HepG2 (cell line): ENCODE measurements at regions not wholly inside any gene's neighbourhood (a gene's known extent, or its start where the extent isn't known, plus 50 kb on each side); places are given as distances from the start of the nearest gene placed in this dataset.

Source experiments
- AKAP8 ChIP-seq: sonication (generic); formaldehyde crosslinking; IDR thresholded peaks from 2 replicates; pipeline ENCODE4 v1.5.1; 2020; ENCODE audit warnings: mild to moderate bottlenecking, missing genetic modification reagents
- EZH2 ChIP-seq: conservative IDR thresholded peaks from 2 replicates; pipeline ENCODE4 v1.6.1; 2012; ENCODE audit warnings: mild to moderate bottlenecking, low read depth, low read length, moderate library complexity
- GTF2F1 ChIP-seq: fragments of 150-350 bp; IDR thresholded peaks from 2 replicates; pipeline ENCODE4 v1.6.1; 2014; ENCODE audit warnings: low read length
- HOXA3 ChIP-seq: sonication (generic); formaldehyde crosslinking; IDR thresholded peaks from 2 replicates; pipeline ENCODE4 v1.5.0; 2020; ENCODE audit warnings: missing genetic modification reagents
- IRF2 ChIP-seq: IDR thresholded peaks from 2 replicates; pipeline ENCODE4 v1.6.1; 2018; ENCODE audit warnings: missing genetic modification reagents, missing compliant biosample characterization
- RELA ChIP-seq: sonication (generic); formaldehyde crosslinking; IDR thresholded peaks from 2 replicates; pipeline ENCODE4 v1.4.0; 2020; ENCODE audit warnings: missing genetic modification reagents
- RNF2 ChIP-seq: fragments of 450-650 bp; conservative IDR thresholded peaks from 2 replicates; pipeline ENCODE4 v1.6.1; 2016; ENCODE audit warnings: low read depth
- SIX1 ChIP-seq: sonication (generic); formaldehyde crosslinking; IDR thresholded peaks from 2 replicates; pipeline ENCODE4 v1.4.0; 2020; ENCODE audit warnings: missing genetic modification reagents, borderline replicate concordance
- SIX4 ChIP-seq: sonication (generic); formaldehyde crosslinking; IDR thresholded peaks from 2 replicates; pipeline ENCODE4 v1.4.0; 2020; ENCODE audit warnings: missing genetic modification reagents
- SP4 ChIP-seq: sonication (generic); formaldehyde crosslinking; IDR thresholded peaks from 2 replicates; pipeline ENCODE4 v1.8.1; 2023; ENCODE audit warnings: mild to moderate bottlenecking, missing genetic modification reagents
- SYNCRIP ChIP-seq: fragments of 200-400 bp; formaldehyde crosslinking; IDR thresholded peaks from 2 replicates; pipeline ENCODE4 v1.6.1; 2018; ENCODE audit warnings: mild to moderate bottlenecking, low read depth, low read length; ENCODE audit not compliant: insufficient read depth
- TIGD3 ChIP-seq: sonication (generic); formaldehyde crosslinking; IDR thresholded peaks from 2 replicates; pipeline ENCODE4 v1.5.1; 2020; ENCODE audit warnings: mild to moderate bottlenecking, missing genetic modification reagents, borderline replicate concordance
- TOPORS ChIP-seq: sonication (generic); formaldehyde crosslinking; IDR thresholded peaks from 2 replicates; pipeline ENCODE4 v1.8.0; 2023; ENCODE audit warnings: mild to moderate bottlenecking, missing genetic modification reagents
- XBP1 ChIP-seq: sonication (generic); formaldehyde crosslinking; IDR thresholded peaks from 2 replicates; pipeline ENCODE4 v1.5.0; 2020; ENCODE audit warnings: missing genetic modification reagents
- ZBTB14 ChIP-seq: sonication (generic); formaldehyde crosslinking; IDR thresholded peaks from 2 replicates; pipeline ENCODE4 v1.4.0; 2020; ENCODE audit warnings: missing genetic modification reagents
- ZFP41 ChIP-seq: sonication (generic); formaldehyde crosslinking; IDR thresholded peaks from 2 replicates; pipeline ENCODE4 v1.4.0; 2020; ENCODE audit warnings: mild to moderate bottlenecking, missing genetic modification reagents, borderline replicate concordance
- ZNF335 ChIP-seq: sonication (generic); formaldehyde crosslinking; IDR thresholded peaks from 2 replicates; pipeline ENCODE4 v1.4.0; 2020; ENCODE audit warnings: missing genetic modification reagents
- ZNF484 ChIP-seq: sonication (generic); formaldehyde crosslinking; IDR thresholded peaks from 2 replicates; pipeline ENCODE4 v1.5.1; 2020; ENCODE audit warnings: mild to moderate bottlenecking, low read depth, missing genetic modification reagents, borderline replicate concordance
- ZNF558 ChIP-seq: sonication (generic); formaldehyde crosslinking; IDR thresholded peaks from 2 replicates; pipeline ENCODE4 v1.9.0; 2022; ENCODE audit warnings: mild to moderate bottlenecking, missing genetic modification reagents, borderline replicate concordance
- ZNF629 ChIP-seq: sonication (generic); formaldehyde crosslinking; conservative IDR thresholded peaks from 2 replicates; pipeline ENCODE4 v1.5.0; 2020; ENCODE audit warnings: missing genetic modification reagents
- TF ChIP-seq, protein P1 (sequence below): sonication (generic); formaldehyde crosslinking; IDR thresholded peaks from 2 replicates; pipeline ENCODE4 v1.5.0; 2020; ENCODE audit warnings: mild to moderate bottlenecking, missing genetic modification reagents, borderline replicate concordance
- TF ChIP-seq, protein P2 (sequence below): sonication (generic); IDR thresholded peaks from 2 replicates; pipeline ENCODE4 v1.6.1; 2016; ENCODE audit warnings: low read depth, borderline replicate concordance

DNA sequence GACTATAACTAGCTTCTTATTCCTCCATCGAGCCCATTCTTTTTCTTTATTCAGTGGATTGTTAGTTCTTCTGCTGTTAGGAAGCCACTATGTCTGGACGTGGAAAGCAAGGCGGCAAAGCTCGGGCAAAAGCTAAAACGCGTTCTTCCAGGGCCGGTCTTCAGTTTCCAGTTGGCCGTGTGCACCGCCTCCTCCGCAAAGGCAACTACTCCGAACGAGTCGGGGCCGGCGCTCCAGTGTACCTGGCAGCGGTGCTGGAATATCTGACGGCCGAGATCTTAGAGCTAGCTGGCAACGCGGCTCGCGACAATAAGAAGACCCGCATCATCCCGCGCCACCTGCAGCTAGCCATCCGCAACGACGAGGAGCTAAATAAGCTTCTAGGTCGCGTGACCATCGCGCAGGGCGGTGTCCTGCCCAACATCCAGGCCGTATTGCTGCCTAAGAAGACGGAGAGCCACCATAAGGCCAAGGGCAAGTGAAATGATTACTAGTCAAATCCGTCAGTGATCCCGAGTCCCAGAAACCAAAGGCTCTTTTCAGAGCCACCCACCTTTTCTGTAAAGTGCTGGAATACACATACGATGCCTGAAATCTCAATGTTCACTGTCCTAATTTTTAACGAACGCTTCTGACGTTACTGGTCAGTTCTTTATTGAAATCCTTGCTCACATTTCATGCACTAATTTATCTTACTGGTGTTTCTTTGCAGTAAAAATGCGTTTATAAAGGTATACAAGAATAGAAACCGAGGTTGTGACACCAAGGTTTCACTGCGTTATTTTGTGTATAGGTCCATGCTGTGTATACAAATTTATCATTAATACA lies 129.9 kb downstream of the HFE start (continued):
- no peak for TF ChIP-seq SP4 (CRISPR knock-in tag)
- TF ChIP-seq RNF2 = peak; percentile 68
- TF ChIP-seq ZNF558 (CRISPR knock-in tag) = 0 out of 2 replicates have a peak, but pooled peaks have one; percentile 52
- TF ChIP-seq ZNF335 (CRISPR knock-in tag) = peak; percentile 60; the same call in 1 of the 2 replicates
- TF ChIP-seq SIX4 (CRISPR knock-in tag) = no peak
- TF ChIP-seq AKAP8 = no peak
- TF ChIP-seq, protein P1, sequence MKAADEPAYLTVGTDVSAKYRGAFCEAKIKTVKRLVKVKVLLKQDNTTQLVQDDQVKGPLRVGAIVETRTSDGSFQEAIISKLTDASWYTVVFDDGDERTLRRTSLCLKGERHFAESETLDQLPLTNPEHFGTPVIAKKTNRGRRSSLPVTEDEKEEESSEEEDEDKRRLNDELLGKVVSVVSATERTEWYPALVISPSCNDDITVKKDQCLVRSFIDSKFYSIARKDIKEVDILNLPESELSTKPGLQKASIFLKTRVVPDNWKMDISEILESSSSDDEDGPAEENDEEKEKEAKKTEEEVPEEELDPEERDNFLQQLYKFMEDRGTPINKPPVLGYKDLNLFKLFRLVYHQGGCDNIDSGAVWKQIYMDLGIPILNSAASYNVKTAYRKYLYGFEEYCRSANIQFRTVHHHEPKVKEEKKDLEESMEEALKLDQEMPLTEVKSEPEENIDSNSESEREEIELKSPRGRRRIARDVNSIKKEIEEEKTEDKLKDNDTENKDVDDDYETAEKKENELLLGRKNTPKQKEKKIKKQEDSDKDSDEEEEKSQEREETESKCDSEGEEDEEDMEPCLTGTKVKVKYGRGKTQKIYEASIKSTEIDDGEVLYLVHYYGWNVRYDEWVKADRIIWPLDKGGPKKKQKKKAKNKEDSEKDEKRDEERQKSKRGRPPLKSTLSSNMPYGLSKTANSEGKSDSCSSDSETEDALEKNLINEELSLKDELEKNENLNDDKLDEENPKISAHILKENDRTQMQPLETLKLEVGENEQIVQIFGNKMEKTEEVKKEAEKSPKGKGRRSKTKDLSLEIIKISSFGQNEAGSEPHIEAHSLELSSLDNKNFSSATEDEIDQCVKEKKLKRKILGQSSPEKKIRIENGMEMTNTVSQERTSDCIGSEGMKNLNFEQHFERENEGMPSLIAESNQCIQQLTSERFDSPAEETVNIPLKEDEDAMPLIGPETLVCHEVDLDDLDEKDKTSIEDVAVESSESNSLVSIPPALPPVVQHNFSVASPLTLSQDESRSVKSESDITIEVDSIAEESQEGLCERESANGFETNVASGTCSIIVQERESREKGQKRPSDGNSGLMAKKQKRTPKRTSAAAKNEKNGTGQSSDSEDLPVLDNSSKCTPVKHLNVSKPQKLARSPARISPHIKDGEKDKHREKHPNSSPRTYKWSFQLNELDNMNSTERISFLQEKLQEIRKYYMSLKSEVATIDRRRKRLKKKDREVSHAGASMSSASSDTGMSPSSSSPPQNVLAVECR = peak; percentile 89; the same call in 1 of the 2 replicates
- no peak for TF ChIP-seq IRF2 (CRISPR knock-in tag)
- TF ChIP-seq EZH2 = no peak
- TF ChIP-seq SYNCRIP = no peak
- no peak; the same call in 1 of the 2 replicates for TF ChIP-seq SIX1 (CRISPR knock-in tag)
- peak; percentile 32; the same call in 1 of the 2 replicates for TF ChIP-seq ZNF629
- 0 out of 2 replicates have a peak, but pooled peaks have one; percentile 6 for TF ChIP-seq TIGD3
- TF ChIP-seq ZBTB14 = no peak
- TF ChIP-seq, protein P2, sequence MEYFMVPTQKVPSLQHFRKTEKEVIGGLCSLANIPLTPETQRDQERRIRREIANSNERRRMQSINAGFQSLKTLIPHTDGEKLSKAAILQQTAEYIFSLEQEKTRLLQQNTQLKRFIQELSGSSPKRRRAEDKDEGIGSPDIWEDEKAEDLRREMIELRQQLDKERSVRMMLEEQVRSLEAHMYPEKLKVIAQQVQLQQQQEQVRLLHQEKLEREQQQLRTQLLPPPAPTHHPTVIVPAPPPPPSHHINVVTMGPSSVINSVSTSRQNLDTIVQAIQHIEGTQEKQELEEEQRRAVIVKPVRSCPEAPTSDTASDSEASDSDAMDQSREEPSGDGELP = no peak
- peak; percentile 80 for TF ChIP-seq HOXA3 (CRISPR knock-in tag)
- TF ChIP-seq ZFP41 = no peak
- TF ChIP-seq TOPORS (CRISPR knock-in tag) = peak; percentile 95
- TF ChIP-seq ZNF484 = no peak
- no peak for TF ChIP-seq XBP1 (CRISPR knock-in tag)
- TF ChIP-seq RELA (CRISPR knock-in tag) = no peak
- TF ChIP-seq GTF2F1 = peak; percentile 13; the same call in 1 of the 2 replicates
